Gastroesophageal sphincter (tissue), 4 donors: ENCODE measurements at regions not wholly inside any gene's neighbourhood (a gene's known extent, or its start where the extent isn't known, plus 50 kb on each side); places are given as distances from the start of the nearest gene placed in this dataset.

ENCODE experiments used
- ATAC-seq: fragments of 150-250 bp; one replicate; pipeline ENCODE4 v1.9.1; 2016; ENCODE audit warnings: mild to moderate bottlenecking, moderate library complexity
- H3K27ac ChIP-seq, 4 donors: fragments of 200-600 bp; sonication (generic) in 3 of 4; 1 replicate in 3 of 4; 2 replicates in 1 of 4; pipeline ENCODE4 v1.5.1; 2016 to 2019
- H3K27me3 ChIP-seq: fragments of 200-600 bp; sonication (generic); one replicate; pipeline ENCODE4 v1.5.1; 2019
- H3K36me3 ChIP-seq, 2 donors: fragments of 200-600 bp; sonication (generic); one replicate each; pipeline ENCODE4 v1.5.1; 2019; ENCODE audit warnings: control low read depth in 1 of 2
- H3K4me1 ChIP-seq, 3 donors: fragments of 200-600 bp; sonication (generic); 1 replicate in 2 of 3; 2 replicates in 1 of 3; pipeline ENCODE4 v1.5.1; 2016 to 2019; ENCODE audit warnings: control low read depth in 2 of 3
- H3K4me3 ChIP-seq, 2 donors: fragments of 200-600 bp; sonication (generic); one replicate each; pipeline ENCODE4 v1.5.1; 2019; ENCODE audit warnings: mild to moderate bottlenecking in 1 of 2, moderate library complexity in 1 of 2
- H3K9me3 ChIP-seq, 3 donors: fragments of 200-600 bp; sonication (generic); one replicate each; pipeline ENCODE4 v1.5.1; 2017 to 2019; ENCODE audit warnings: control low read depth in 2 of 3
- EP300 ChIP-seq: sonication (generic); formaldehyde crosslinking; IDR thresholded peaks from one replicate; pipeline ENCODE4 v1.6.1; 2017; ENCODE audit warnings: antibody characterized with exemption, mild to moderate bottlenecking
- POLR2A ChIP-seq, 2 donors: fragments of 450-650 bp; IDR thresholded peaks; one replicate each; pipeline ENCODE4 v1.6.1; 2017; ENCODE audit warnings: antibody characterized with exemption in 2 of 2, mild to moderate bottlenecking in 2 of 2, moderate library complexity in 1 of 2
- POLR2AphosphoS5 ChIP-seq: sonication (generic); formaldehyde crosslinking; IDR thresholded peaks from one replicate; pipeline ENCODE4 v1.6.1; 2017; ENCODE audit warnings: antibody characterized with exemption
- WGBS, 2 donors: methylation state at CpG; one replicate each; pipeline ENCODE4 v1.1.5; 2018; ENCODE audit warnings: low coverage in 1 of 2; 5-methylcytosine and 5-hydroxymethylcytosine counted together
- TF ChIP-seq, protein P1 (sequence below), 4 experiments: fragments of 200-600 bp in 2 of 4; fragments of 450-650 bp in 2 of 4; sonication (generic) in 1 of 4; IDR thresholded peaks; one replicate each; pipeline ENCODE4 v1.5.1; 2017 to 2019; ENCODE audit warnings: antibody characterized with exemption in 4 of 4, mild to moderate bottlenecking in 2 of 4, moderate library complexity in 2 of 4

DNA sequence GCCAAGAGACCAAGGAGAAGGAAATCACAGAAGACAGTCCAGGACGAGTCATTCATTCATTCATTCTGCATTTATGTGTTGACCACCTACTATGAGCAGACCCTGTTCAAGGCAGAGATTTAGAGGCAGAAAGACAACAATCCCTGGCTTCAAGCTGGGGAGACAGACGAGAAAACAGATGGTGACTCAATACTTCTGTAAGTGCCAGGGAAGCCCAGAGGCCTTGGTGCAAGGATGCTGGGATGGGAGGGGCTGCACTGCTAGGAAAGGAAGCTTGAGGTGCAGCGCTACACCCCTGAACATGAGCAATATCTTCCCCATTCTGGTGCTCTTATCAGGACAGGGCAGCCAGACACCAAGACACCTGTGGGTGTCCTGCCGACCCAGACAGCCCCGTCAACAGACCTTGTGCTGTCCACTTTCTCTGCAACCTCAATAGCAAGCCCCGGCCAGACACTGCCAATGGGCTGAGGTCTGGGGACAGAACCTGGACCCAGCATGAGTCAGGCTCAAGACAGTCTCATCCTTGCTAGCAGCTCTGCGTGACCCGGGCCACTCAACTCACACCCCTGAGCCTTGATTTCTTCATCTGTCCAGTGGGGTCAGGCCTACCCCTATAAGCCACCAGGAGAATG is 163.5 kb downstream of the COPRS start:
- Histone ChIP-seq H3K36me3 (no peaks in the 10 kb centered on the region), H3K4me1 (peaks cover 20 to 79% (median 29%) of the 10 kb centered on the region in 3 donors), H3K27ac (peak overlapping the region; percentile 51 to 80 (median 75)), H3K9me3 (peaks cover 0 to 5% (median 0%) of the 10 kb centered on the region in 3 donors), H3K27me3 (no peaks in the 10 kb centered on the region), H3K4me3 (no peak overlapping the region)
- peak; percentile 17 for ATAC-seq
- WGBS, 2 donors, result 44 to 71% methylated on average over 4 of the region's 8 CpGs
- TF ChIP-seq POLR2A (IDR thresholded peaks at IDR 0.05), result no peak
- no peak for TF ChIP-seq EP300
- no peak for TF ChIP-seq POLR2AphosphoS5
- TF ChIP-seq, protein P1, sequence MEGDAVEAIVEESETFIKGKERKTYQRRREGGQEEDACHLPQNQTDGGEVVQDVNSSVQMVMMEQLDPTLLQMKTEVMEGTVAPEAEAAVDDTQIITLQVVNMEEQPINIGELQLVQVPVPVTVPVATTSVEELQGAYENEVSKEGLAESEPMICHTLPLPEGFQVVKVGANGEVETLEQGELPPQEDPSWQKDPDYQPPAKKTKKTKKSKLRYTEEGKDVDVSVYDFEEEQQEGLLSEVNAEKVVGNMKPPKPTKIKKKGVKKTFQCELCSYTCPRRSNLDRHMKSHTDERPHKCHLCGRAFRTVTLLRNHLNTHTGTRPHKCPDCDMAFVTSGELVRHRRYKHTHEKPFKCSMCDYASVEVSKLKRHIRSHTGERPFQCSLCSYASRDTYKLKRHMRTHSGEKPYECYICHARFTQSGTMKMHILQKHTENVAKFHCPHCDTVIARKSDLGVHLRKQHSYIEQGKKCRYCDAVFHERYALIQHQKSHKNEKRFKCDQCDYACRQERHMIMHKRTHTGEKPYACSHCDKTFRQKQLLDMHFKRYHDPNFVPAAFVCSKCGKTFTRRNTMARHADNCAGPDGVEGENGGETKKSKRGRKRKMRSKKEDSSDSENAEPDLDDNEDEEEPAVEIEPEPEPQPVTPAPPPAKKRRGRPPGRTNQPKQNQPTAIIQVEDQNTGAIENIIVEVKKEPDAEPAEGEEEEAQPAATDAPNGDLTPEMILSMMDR (IDR thresholded peaks at IDR 0.05), result no peak

DNA sequence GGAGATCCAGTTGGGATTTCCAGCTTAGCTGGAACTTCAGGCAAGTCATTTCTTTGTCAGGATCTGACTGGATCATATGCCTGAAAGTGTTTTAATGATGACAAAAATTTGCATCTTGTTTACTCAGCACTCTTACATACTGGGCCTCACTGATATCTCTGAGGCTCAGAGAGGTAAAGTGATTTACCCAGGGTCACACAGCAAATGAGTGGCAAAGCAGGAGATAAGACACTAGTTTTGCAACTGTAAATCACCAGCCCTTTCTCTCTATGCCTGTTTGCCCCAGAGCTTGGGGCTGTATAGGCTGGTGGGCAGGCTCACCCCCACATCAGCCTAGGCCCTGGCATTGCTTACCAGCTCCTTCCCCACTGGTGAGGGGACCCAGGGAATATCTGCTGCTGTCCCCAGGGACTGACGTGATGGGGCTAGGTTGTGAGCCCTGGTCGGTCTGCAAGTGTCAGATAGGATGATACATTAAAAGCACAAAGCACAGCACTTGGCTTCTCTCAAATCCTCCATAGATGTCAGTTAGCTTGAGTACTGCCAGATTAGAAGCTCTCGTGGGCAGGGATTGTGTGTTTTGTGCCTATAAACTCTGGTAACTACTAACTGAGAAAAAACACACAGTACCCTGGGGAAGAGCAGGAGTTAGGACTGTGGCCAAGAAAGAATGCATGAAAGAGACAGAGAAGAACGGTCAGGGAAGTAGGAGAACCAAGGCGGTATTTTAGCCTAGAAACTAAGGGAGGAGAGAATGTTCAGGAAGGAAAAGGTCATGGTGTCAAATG is 165.4 kb downstream of the COPRS start:
- H3K27me3 ChIP-seq, result no peaks in the 10 kb centered on the region
- 7 to 30% methylated on average over 3 of the region's 5 CpGs for WGBS, 2 donors
- ATAC-seq, result no peak
- H3K36me3 ChIP-seq, result no peaks in the 10 kb centered on the region
- peak overlapping the region; percentile 10 to 80 (median 64) for H3K27ac ChIP-seq
- H3K4me1 ChIP-seq, result peaks cover 20 to 73% (median 29%) of the 10 kb centered on the region in 3 donors
- no peak overlapping the region for H3K4me3 ChIP-seq
- TF ChIP-seq EP300 (no peak), POLR2AphosphoS5 (peak; percentile 21)
- peaks cover 0 to 3% (median 0%) of the 10 kb centered on the region in 3 donors for H3K9me3 ChIP-seq

DNA sequence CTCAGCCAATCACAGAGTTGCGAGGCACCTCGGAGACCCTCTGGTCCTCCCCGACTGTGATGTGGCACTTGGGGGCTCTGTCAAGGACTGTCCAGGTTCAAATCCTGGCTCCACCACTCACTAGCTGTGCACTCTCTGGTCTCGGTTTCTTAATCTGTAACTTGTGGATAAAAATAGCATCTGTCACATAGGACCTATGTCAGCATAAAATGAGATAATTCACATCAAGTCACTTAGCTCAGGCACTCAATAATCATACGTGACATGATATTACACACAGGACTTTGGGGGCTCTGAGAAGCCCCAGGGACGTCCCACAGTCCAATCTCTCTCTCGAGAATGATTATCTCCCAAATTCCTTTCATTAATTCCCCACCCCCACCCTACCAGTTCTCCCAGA is 166.4 kb downstream of the COPRS start:
- no peaks in the 10 kb centered on the region for H3K27me3 ChIP-seq
- ATAC-seq, result no peak
- H3K4me3 ChIP-seq, result no peak overlapping the region
- H3K27ac ChIP-seq, result peak overlapping the region in 3 of 4 donors; percentile 52 to 80 (median 59)
- H3K36me3 ChIP-seq, result no peaks in the 10 kb centered on the region
- TF ChIP-seq POLR2A (IDR thresholded peaks at IDR 0.05) (no peak), EP300 (no peak), POLR2AphosphoS5 (no peak)
- TF ChIP-seq, protein P1 (IDR thresholded peaks at IDR 0.05), result no peak
- H3K4me1 ChIP-seq, result peaks cover 20 to 67% (median 29%) of the 10 kb centered on the region in 3 donors
- WGBS, 2 donors, result 59 to 69% methylated on average over 3 to 7 of the region's 7 CpGs
- no peaks in the 10 kb centered on the region for H3K9me3 ChIP-seq

DNA sequence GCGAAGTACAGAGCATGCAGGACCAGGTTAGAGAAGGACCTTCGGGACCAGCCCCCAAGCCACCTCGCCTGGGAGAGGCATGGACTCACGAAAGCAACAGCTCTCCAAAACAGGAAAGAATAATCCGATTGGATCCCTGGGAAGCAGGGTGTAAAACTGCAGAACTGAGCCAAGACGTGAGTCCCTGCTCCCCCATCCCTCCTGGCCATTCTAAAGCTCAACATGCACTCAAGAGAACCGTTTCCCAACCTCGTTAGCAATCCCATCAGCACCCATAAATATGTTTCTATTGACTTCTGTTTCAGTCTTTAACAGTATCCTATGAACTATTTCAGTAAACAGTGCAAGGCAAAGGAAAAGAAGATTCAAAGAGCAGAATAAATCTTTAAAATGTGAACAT is 167.0 kb downstream of the COPRS start:
- peak overlapping the region in 3 of 4 donors; percentile 52 to 80 (median 59) for H3K27ac ChIP-seq
- TF ChIP-seq POLR2AphosphoS5 (no peak), EP300 (no peak), POLR2A (IDR thresholded peaks at IDR 0.05) (no peak)
- TF ChIP-seq, protein P1 (IDR thresholded peaks at IDR 0.05), result no peak
- H3K9me3 ChIP-seq, result no peaks in the 10 kb centered on the region
- no peak for ATAC-seq
- H3K27me3 ChIP-seq, result no peaks in the 10 kb centered on the region
- WGBS, 2 donors, result 21 to 59% methylated on average over 4 to 8 of the region's 8 CpGs
- no peak overlapping the region for H3K4me3 ChIP-seq
- H3K36me3 ChIP-seq, result no peaks in the 10 kb centered on the region
- H3K4me1 ChIP-seq, result peaks cover 18 to 61% (median 27%) of the 10 kb centered on the region in 3 donors

DNA sequence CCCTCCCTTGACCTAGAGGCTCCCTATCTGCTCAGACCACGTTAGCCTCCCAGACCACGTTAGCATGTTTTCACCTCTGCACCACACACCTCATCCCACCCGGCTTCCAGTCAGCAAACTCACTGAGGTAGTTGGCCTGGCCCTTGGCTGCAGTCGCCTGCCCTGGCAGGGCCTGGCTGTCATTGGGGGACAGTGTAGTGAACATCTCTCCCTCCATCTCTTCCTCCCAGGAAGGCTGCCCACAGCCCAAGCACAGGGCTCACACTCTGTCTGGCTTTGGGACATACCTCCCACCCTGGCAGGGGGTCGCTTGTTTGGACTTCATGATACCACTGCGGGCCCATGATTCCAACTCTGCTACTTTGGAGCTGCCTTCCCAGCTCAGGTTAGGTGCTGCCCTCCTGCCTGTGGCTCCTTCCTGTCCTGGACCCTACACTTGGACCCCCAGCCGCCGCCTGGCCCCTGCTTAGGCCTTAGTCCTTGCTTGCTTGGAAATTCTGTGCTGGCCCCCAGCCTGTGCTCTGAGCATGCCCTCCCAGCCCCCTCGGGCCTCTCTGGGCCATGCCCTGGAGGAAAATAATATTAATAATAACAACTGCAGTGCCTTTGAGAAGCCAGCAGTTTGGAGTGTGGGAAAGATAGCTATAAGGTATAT is 167.7 kb downstream of the COPRS start:
- no peak for ATAC-seq
- WGBS, 2 donors, result 70 to 86% methylated on average over 7 of the region's 9 CpGs
- Histone ChIP-seq H3K9me3 (no peaks in the 10 kb centered on the region), H3K4me3 (no peak overlapping the region), H3K36me3 (no peaks in the 10 kb centered on the region), H3K27ac (peak overlapping the region in 2 of 4 donors; percentile 59 to 80), H3K27me3 (no peaks in the 10 kb centered on the region), H3K4me1 (peaks cover 14 to 54% (median 21%) of the 10 kb centered on the region in 3 donors)
- TF ChIP-seq POLR2A (IDR thresholded peaks at IDR 0.05) (no peak), POLR2AphosphoS5 (no peak), EP300 (no peak)
- TF ChIP-seq, protein P1 (IDR thresholded peaks at IDR 0.05), result no peak
